Stimulated activated effector memory CD8-positive, alpha-beta T cell treated with anti-CD3 and anti-CD28 coated beads, Interleukin-12 subunit alpha, Interleukin-12 subunit beta, amount 100 ng/mL, for 72 hours (primary cell): ENCODE measurements at regions not wholly inside any gene's neighbourhood (a gene's known extent, or its start where the extent isn't known, plus 50 kb on each side); places are given as distances from the start of the nearest gene placed in this dataset.

Experiments
- ATAC-seq: fragments of 150-1000 bp; cut with Tn5 transposase; 2 replicates; pipeline ENCODE4 v1.10.0; 2021
- DNase-seq, 2 donors: peaks; one replicate each; pipeline ENCODE4 v3.0.0; 2021 to 2022; ENCODE audit warnings: low spot score in 2 of 2
- H3K27ac Mint-ChIP-seq: one replicate; pipeline ENCODE4 v1.8.0; 2022; ENCODE audit warnings: mild to moderate bottlenecking, mixed read lengths
- H3K36me3 Mint-ChIP-seq: one replicate; pipeline ENCODE4 v1.8.0; 2022; ENCODE audit warnings: mild to moderate bottlenecking, mixed read lengths
- H3K4me1 Mint-ChIP-seq: one replicate; pipeline ENCODE4 v1.8.0; 2022; ENCODE audit warnings: mixed read lengths
- H3K4me3 Mint-ChIP-seq: one replicate; pipeline ENCODE4 v1.8.0; 2022; ENCODE audit warnings: mild to moderate bottlenecking, mixed read lengths
- H3K9me3 Mint-ChIP-seq: one replicate; pipeline ENCODE4 v1.8.0; 2022; ENCODE audit warnings: mixed read lengths

DNA sequence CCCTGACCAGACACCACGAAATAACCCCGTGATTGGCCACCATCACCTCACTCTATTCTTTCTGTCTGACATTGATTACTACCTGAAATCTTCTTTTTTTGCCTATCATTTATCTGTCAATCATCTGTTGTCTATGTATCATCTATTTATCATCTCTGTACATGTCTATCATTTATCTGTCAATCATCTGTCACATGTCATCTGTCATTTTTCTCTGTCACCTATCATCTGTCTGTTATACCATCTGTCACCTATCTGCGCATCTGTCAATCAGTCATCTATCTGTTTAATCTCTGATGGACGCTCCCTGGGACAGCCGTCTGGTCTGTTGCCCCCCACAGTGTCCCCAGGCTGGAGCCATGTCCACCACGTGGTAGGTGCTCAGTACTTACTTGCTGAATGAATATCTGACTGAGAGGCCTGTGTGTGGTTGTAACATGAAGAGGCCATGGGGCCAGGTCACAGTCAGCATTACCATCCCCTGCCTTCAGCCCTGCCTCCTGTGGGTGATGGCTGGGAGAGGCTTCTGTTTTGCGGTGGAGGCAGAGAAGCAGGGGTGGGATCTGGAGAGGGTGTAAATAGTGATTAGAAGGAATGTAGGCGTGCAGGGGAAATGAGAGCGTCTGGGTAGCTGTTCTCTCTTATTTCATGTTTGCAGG is 302.7 kb downstream of the QKI start:
- H3K4me1 Mint-ChIP-seq, result peaks cover 17% of the 10 kb centered on the region
- H3K4me3 Mint-ChIP-seq, result no peak overlapping the region
- ATAC-seq (no peak), DNase-seq (no peak)
- no peak overlapping the region for H3K27ac Mint-ChIP-seq
- H3K36me3 Mint-ChIP-seq, result no peaks in the 10 kb centered on the region
- no peaks in the 10 kb centered on the region for H3K9me3 Mint-ChIP-seq

DNA sequence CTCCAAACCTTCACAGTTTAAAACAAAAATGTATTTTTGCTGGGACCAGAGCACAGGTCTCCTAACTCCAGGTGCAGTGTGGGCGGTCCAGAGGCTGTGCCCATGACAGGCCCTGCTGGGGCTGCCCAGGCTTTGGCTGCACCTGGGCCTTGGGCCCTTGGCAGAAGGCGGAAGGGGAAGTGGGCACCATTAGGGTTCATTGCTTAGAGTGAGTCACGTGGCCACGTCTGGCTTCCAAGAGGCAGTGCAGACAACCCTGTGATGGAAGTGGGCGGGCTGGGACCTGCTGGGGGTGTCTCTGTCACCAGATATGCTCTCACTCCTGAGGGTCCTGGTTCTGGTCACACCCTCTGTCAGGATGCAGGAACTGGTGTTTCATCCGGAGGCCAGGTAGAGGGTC is 302.2 kb downstream of the QKI start:
- H3K4me1 Mint-ChIP-seq, result peaks cover 17% of the 10 kb centered on the region
- H3K4me3 Mint-ChIP-seq, result no peak overlapping the region
- no peaks in the 10 kb centered on the region for H3K36me3 Mint-ChIP-seq
- H3K27ac Mint-ChIP-seq, result no peak overlapping the region
- H3K9me3 Mint-ChIP-seq, result no peaks in the 10 kb centered on the region
- DNase-seq, result no peak
- ATAC-seq, result no peak

DNA sequence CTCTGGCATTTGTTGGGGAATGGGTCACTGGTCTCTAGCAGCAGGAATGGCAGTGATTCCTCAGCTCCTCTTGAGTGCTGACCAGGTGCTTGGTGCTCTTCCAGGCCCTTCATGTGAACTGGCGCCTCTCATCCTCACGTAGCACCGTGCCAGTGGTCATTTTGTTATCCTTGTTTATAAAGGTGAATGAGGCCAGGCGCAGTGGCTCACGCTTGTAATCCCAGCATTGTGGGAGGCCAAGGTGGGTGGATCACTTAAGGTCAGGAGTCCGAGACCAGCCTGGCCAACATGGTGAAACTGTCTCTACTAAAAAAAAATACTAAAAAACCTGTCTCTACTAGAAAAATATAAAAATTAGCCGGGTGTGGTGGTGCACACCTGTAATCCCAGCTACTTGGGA is 301.3 kb downstream of the QKI start:
- Mint-ChIP-seq H3K9me3 (no peaks in the 10 kb centered on the region), H3K4me3 (no peak overlapping the region), H3K27ac (no peak overlapping the region), H3K4me1 (peaks cover 17% of the 10 kb centered on the region), H3K36me3 (no peaks in the 10 kb centered on the region)
- ATAC-seq (no peak), DNase-seq (no peak)

DNA sequence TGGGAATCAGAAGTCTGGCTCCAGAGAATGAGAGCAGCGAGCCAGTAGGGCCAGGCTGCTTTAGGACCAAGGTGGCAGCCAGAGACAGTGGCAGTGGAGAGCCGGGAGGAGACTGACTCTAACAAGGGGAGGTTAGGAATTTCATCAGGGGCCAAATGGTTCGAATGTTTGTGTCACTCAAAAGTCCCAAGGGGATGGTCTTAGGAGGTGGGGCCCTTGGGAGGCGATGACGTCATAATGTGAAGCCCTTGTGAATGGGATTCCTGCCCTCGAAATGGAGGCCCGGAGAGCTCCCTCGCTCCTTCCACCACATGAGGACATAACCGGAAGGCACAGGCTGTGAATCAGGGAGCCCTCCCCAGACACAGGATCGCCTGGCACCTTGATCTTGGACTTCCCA is 299.7 kb downstream of the QKI start:
- DNase-seq (no peak), ATAC-seq (no peak)
- Mint-ChIP-seq H3K9me3 (no peaks in the 10 kb centered on the region), H3K4me1 (peaks cover 17% of the 10 kb centered on the region), H3K27ac (no peak overlapping the region), H3K4me3 (no peak overlapping the region), H3K36me3 (no peaks in the 10 kb centered on the region)

DNA sequence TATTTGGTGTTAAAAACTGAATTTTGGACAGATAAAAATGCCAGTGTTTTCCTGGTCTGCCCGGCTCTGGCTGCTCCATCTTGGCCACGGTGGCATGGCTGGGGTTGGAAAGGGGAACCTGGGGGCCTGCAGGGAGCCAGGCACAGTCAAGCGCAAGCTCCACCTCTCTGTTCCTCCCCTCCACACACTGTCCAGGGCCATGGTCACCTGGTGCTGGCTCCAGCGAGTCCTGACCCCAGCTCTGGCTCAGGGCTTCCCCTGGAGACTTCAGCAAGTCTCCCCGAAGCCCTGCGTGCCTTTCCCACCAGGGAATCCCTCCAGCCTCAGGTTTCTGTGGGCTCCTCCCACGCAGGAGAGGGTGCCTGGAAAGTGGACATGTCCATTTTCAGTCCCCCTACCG is 298.5 kb downstream of the QKI start:
- peaks cover 21% of the 10 kb centered on the region for H3K4me1 Mint-ChIP-seq
- no peak overlapping the region for H3K27ac Mint-ChIP-seq
- H3K9me3 Mint-ChIP-seq, result no peaks in the 10 kb centered on the region
- ATAC-seq (no peak), DNase-seq (no peak)
- no peak overlapping the region for H3K4me3 Mint-ChIP-seq
- no peaks in the 10 kb centered on the region for H3K36me3 Mint-ChIP-seq

DNA sequence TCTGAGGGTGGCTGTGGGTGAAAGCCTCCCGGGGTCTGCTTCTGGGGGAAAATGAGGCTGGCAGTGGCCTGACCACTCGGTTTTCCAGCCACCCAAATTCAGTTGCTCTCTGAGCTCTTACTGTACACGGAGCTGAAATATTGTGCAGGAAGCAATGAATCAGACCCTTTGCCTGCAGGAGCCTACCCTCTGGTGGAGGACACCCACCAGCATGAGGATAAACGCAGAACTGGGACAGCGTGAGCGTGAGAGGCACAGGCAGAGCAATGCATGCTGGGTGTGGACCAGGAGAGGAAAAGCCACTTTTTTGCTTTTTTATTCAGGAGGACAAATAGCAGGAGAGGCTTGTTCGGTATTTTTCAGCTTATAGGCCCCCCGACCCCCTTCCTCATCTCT is 298.0 kb downstream of the QKI start:
- no peaks in the 10 kb centered on the region for H3K9me3 Mint-ChIP-seq
- no peak overlapping the region for H3K27ac Mint-ChIP-seq
- ATAC-seq (peak; percentile 18), DNase-seq (no peak)
- no peaks in the 10 kb centered on the region for H3K36me3 Mint-ChIP-seq
- H3K4me1 Mint-ChIP-seq, result peaks cover 25% of the 10 kb centered on the region
- H3K4me3 Mint-ChIP-seq, result no peak overlapping the region

DNA sequence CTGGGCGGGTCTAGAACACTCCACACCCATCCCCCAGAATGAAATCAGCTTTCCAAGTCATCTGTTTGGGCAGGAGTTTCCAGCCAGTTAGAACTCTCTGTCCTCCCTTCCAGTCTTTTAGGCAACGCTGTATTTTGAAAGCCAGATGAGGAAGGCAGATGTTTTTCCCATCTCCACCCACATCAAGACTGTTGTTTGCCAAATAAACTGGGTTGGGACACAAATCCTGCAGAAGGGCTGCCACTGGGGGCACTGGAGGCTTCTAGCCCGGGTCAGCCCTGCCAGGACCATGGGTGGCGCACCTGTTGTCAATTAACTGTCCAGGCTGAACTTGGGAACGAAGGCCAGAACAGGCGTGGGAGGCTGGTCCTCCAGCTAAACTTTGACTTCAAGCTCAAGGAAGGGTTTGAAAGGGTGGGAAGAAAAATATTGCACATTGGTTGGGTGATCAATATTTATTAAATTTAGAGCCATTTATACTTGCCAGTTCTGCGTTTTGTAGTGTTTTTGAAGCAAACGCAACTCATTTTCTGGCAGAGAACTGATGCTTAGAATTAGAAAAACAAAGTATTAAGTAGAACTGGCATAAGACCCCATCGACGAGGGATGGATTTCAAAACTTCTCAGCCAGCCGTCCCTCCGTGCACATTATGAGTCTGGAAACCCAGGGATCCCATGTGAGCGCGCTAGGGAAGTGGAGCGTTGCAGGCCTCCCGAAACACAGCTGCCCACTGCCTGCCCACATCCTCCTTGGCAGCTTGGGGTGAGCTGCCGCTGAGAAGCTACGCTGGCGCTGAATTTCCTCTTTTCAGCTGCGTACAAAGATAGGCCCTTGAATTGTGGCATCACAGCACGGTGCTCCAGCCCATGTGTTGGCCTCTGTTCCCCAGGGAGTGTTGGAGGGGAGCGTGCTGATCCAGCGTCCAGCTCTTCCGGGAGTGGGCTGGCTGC is 297.4 kb downstream of the QKI start:
- no peaks in the 10 kb centered on the region for H3K9me3 Mint-ChIP-seq
- H3K36me3 Mint-ChIP-seq, result no peaks in the 10 kb centered on the region
- peaks cover 25% of the 10 kb centered on the region for H3K4me1 Mint-ChIP-seq
- DNase-seq (no peak), ATAC-seq (peak; percentile 45)
- H3K27ac Mint-ChIP-seq, result no peak overlapping the region
- H3K4me3 Mint-ChIP-seq, result no peak overlapping the region

DNA sequence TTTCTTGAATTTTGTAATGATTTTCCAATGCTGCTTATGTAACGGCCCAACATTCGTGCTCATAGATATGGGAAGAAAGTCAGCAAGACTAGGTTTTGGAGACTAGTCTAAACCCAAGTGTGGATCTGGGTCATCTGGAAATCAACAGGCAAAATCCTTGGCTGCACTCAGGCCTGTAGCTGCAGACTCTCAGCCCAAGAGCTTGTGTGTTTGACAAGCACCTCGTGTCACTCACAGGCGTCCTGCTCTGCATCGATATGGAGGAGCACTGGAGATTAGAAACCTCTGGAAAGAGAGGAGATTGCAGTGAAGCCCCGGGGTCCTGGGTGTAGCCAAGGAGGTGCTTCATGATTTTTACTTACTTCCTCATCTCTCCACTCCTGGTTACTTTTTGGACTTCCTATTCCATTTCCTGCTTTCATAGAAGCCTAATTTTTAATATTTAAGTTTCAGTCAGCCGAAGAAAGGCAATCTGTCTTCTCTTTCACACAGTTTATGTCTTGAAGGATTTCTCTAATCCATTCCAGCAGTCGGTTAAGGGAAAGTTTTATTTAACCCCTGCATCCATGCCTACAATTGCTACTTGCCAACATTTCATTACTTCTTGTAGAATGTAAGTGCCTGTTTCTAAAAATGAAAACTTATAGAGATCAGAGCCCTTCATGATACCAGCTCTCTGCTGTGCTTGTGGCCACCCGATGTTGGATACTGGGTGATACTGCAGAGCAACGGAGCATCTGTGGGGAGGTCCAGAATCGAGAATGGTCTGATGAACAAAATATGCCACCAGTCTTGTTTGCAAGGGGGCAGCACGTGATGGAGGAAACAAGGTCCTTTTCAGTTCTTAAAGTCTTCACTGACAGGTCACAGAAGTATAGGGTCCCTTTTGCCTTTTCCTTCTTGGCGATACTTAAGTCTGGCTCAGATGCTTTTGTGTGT is 296.3 kb downstream of the QKI start:
- Mint-ChIP-seq H3K36me3 (no peaks in the 10 kb centered on the region), H3K4me3 (no peak overlapping the region), H3K4me1 (peaks cover 24% of the 10 kb centered on the region), H3K9me3 (no peaks in the 10 kb centered on the region), H3K27ac (no peak overlapping the region)
- DNase-seq (no peak), ATAC-seq (no peak)

DNA sequence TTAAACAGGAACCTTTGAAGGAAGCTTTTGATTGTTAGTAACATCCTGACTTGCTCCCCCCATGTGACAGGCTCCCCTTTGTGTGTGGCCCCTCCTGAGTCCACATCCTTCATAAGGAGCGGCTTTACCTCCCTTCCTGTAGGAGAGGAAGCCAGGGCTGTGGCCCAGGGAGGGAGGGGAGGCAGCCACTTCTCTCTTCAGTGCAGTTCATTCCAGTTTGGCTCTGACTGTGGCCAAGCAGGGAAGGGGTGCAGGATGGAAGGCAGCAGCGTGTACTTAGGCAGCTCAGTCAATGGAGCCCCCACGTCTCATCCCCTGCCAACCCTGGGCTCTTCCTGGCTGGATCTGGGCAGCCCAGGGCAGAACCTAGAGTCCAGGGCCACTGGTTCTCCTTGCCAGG is 295.2 kb downstream of the QKI start:
- Mint-ChIP-seq H3K27ac (no peak overlapping the region), H3K9me3 (no peaks in the 10 kb centered on the region)
- no peak for ATAC-seq

DNA sequence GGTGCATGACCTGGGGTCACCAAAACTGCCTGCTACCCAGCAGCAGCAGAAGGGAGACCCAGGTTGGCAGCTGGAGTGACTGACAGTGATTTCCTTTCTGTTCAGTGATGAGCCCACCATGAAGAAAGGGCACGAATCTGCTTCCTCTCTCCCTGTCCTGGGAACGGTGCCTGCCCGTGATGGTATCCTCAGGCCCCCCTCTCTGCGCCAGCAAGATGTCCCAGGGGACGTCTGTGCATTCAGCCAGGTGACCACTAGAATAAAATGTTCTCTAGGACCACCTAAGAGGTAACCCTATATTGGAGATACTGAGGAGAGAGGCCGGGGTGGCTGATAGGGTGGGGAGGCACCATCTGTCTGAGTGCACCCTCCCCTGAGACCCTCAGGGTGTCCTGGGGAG is 294.7 kb downstream of the QKI start:
- Mint-ChIP-seq H3K27ac (no peak overlapping the region), H3K9me3 (no peaks in the 10 kb centered on the region), H3K4me1 (peaks cover 24% of the 10 kb centered on the region), H3K4me3 (no peak overlapping the region), H3K36me3 (no peaks in the 10 kb centered on the region)
- ATAC-seq (no peak), DNase-seq (no peak)

More for the DNA sequence above, 295.2 kb downstream of the QKI start:
- H3K36me3 Mint-ChIP-seq, result no peaks in the 10 kb centered on the region
- peaks cover 24% of the 10 kb centered on the region for H3K4me1 Mint-ChIP-seq
- H3K4me3 Mint-ChIP-seq, result no peak overlapping the region
- no peak for DNase-seq

DNA sequence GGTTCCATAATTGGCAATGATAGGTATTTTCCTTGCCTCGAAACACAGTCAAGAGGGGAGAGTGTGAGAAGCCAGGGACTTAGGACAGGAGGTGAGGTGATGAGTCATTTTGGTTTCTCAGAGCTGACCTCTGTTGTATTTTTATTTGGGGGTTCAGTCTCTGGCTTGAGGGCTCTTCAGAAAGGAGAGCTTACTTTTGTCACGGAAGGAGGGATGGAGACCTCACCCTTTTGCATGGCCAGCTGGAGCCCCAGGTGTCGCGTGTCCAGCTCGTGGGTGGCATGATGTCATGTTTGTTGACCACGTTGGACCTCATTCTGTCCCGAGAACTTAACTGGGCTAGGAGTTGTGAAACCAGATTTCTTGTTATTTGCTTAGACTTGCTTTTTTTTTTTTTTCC is 293.9 kb downstream of the QKI start:
- Mint-ChIP-seq H3K27ac (no peak overlapping the region), H3K9me3 (no peaks in the 10 kb centered on the region), H3K4me1 (peaks cover 18% of the 10 kb centered on the region), H3K4me3 (no peak overlapping the region), H3K36me3 (no peaks in the 10 kb centered on the region)
- ATAC-seq (no peak), DNase-seq (no peak)

DNA sequence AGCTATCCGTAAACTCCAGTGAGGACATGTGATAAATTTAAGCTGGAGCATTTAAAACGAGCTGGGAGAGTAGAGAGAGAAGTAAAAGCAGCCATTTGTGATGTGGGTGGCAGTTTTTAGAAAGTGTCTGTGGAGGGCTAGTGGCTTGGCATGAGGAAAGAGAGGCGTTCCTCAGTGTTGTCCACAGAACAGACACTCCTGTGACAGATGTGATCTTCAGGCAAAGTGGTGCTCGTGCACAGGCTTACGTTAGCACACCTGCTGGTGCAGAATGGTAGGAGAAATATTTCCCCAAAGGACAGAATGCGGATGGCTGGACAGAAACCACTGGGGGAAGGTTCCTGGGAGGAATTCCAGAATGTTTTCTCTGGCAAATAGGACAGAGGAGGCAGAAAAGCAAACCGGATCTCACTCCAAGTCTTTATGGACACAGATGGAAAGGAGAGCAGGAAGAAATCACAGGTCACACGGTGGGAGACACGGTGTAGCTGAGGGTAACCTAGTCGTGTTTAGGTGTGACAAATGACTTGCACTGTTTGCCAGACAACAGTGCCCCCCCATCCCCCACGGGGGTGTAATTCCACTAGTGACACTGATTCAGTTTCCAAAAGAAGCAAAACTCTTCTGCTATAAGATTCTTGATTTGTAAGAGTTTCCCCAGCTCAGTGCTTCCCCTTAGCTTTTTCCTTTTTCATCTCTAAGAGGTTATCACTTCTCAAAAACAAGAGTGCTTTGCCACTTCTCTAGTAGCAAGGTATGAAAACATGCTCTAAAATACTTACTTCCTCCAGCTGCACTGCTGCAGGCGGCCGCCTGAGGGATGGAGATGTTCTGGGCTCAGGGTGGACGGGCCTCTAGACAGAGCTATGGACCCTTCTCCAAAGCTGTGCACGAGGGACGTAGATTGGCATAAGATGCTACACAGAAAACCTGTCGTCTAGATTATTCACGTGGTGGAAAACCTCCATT is 293.2 kb downstream of the QKI start:
- Mint-ChIP-seq H3K9me3 (no peaks in the 10 kb centered on the region), H3K36me3 (no peaks in the 10 kb centered on the region), H3K4me1 (peaks cover 16% of the 10 kb centered on the region), H3K4me3 (no peak overlapping the region), H3K27ac (no peak overlapping the region)
- no peak for DNase-seq
- ATAC-seq, result no peak

DNA sequence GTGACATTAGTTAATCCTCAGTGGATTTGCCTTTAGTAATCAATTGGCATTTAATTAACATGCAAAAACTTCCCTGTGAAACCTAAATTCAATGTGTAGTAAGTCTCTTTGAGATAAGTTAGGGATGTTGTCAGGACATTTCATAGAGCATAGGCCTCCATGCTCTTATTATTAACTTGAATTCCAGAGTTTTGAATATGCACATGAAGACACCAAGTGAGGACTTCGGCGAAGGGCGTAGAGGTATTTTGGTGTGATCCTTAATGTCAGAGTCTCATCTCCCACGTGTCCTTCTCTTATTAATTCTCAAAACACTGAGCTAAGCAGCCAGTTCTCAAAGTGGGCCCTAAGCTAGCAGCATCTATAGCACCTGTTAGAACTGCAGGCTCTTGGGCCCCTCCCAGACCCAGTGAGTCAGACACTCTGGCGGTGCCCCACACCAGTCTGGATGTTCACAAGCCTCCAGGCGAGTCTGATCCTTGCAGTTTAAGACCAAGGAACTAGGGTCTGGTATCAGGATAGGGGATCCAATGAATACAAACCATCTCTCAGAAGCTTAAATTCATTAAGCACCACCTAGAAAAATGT is 292.1 kb downstream of the QKI start:
- Mint-ChIP-seq H3K27ac (no peak overlapping the region), H3K9me3 (no peaks in the 10 kb centered on the region), H3K4me3 (no peak overlapping the region), H3K36me3 (no peaks in the 10 kb centered on the region), H3K4me1 (peaks cover 13% of the 10 kb centered on the region)
- ATAC-seq (no peak), DNase-seq (no peak)

DNA sequence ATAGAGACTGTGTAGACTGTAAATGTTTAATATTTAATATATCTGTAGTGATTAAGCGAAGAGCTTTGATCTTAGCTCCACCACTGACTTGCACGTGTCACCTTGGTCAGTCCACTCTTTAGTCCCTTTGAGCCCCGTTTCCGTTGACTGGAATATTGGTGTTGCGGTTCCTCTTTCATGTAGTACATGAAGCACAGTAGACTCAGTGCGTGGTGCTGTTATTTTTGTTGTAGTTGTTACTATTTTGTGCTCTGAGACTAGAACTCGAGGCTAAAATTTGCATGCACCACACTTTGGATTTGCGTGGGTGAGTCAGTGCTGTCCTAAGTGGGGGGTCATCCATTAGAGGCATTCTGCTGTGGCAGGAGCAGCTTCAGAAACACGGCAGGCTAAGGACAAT is 291.4 kb downstream of the QKI start:
- ATAC-seq (no peak), DNase-seq (no peak)
- Mint-ChIP-seq H3K36me3 (no peaks in the 10 kb centered on the region), H3K9me3 (no peaks in the 10 kb centered on the region), H3K27ac (no peak overlapping the region), H3K4me1 (peaks cover 13% of the 10 kb centered on the region), H3K4me3 (no peak overlapping the region)
